ENCODE measurements at regions not wholly inside any gene's neighbourhood (a gene's known extent, or its start where the extent isn't known, plus 50 kb on each side); places are given as distances from the start of the nearest gene placed in this dataset.
"Not testable (repeated sequence)": the region's sequence is repeated elsewhere in the genome, so short reads cannot be mapped to it uniquely, and the experiment has no call there.

GRCh38 chr3:198096015-198096414, 136.0 kb downstream of the LMLN start:
- no peaks in the 10 kb centered on the region for H3K4me1 Mint-ChIP-seq
- TF ChIP-seq CTCF (IDR thresholded peaks at IDR 0.05; ENCODE audit: unreplicated experiment in 3 of 3): no peak
- H3K27me3 Mint-ChIP-seq (ENCODE audit: low read depth): peaks cover 53% of the 10 kb centered on the region
- H3K4me3 Mint-ChIP-seq: no peak overlapping the region
- no peak overlapping the region for H3K27ac Mint-ChIP-seq
- H3K9me3 Mint-ChIP-seq: no peaks in the 10 kb centered on the region
- H3K36me3 Mint-ChIP-seq (ENCODE audit: low read depth): no peaks in the 10 kb centered on the region

GRCh38 chr3:198097048-198097447, 137.0 kb downstream of the LMLN start:
- H3K9me3 Mint-ChIP-seq: no peaks in the 10 kb centered on the region
- no peak overlapping the region for H3K27ac Mint-ChIP-seq
- H3K36me3 Mint-ChIP-seq (ENCODE audit: low read depth): no peaks in the 10 kb centered on the region
- H3K4me1 Mint-ChIP-seq: no peaks in the 10 kb centered on the region
- TF ChIP-seq CTCF (IDR thresholded peaks at IDR 0.05; ENCODE audit: unreplicated experiment in 3 of 3): no peak
- peaks cover 52% of the 10 kb centered on the region for H3K27me3 Mint-ChIP-seq (ENCODE audit: low read depth)
- H3K4me3 Mint-ChIP-seq: no peak overlapping the region

GRCh38 chr3:198098661-198099081, 138.7 kb downstream of the LMLN start:
- not testable (repeated sequence) for H3K36me3 Mint-ChIP-seq (ENCODE audit: low read depth); H3K4me3 Mint-ChIP-seq; H3K27ac Mint-ChIP-seq; H3K4me1 Mint-ChIP-seq; H3K9me3 Mint-ChIP-seq
- H3K27me3 Mint-ChIP-seq (ENCODE audit: low read depth): peaks cover 36% of the 10 kb centered on the region

GRCh38 chr3:198103070-198103469, 143.1 kb downstream of the LMLN start:
- Mint-ChIP-seq H3K27me3 (ENCODE audit: low read depth) (peaks cover 19% of the 10 kb centered on the region), H3K4me1 (peaks cover 10% of the 10 kb centered on the region)
- H3K4me3 Mint-ChIP-seq; H3K9me3 Mint-ChIP-seq; H3K36me3 Mint-ChIP-seq (ENCODE audit: low read depth); H3K27ac Mint-ChIP-seq: not testable (repeated sequence)

GRCh38 chr3:198106265-198106664, 146.2 kb downstream of the LMLN start:
- TF ChIP-seq CTCF (IDR thresholded peaks at IDR 0.05; ENCODE audit: unreplicated experiment in 3 of 3): no peak
- Mint-ChIP-seq H3K27me3 (ENCODE audit: low read depth) (peaks cover 44% of the 10 kb centered on the region), H3K27ac (no peak overlapping the region), H3K9me3 (peaks cover 2% of the 10 kb centered on the region), H3K4me3 (no peak overlapping the region), H3K4me1 (peaks cover 10% of the 10 kb centered on the region), H3K36me3 (ENCODE audit: low read depth) (no peaks in the 10 kb centered on the region)

- Mint-ChIP-seq H3K4me3 (no peak overlapping the region), H3K9me3 (peaks cover 2% of the 10 kb centered on the region), H3K27me3 (ENCODE audit: low read depth) (peaks cover 62% of the 10 kb centered on the region), H3K27ac (peak overlapping the region in 1 of 3 experiments; percentile 31), H3K4me1 (peaks cover 10% of the 10 kb centered on the region), H3K36me3 (ENCODE audit: low read depth) (no peaks in the 10 kb centered on the region)
- TF ChIP-seq CTCF (IDR thresholded peaks at IDR 0.05; ENCODE audit: unreplicated experiment in 3 of 3): no peak
These were observed 148.1 kb downstream of the LMLN start for GRCh38 chr3:198107840-198108734.

GRCh38 chr3:198109883-198110282, 149.9 kb downstream of the LMLN start:
- no peaks in the 10 kb centered on the region for H3K36me3 Mint-ChIP-seq (ENCODE audit: low read depth)

More at GRCh38 chr3:198109883-198110282, 149.9 kb downstream of the LMLN start:
- Mint-ChIP-seq H3K9me3 (peaks cover 2% of the 10 kb centered on the region), H3K4me3 (no peak overlapping the region), H3K27me3 (ENCODE audit: low read depth) (peaks cover 80% of the 10 kb centered on the region), H3K27ac (no peak overlapping the region), H3K4me1 (peaks cover 10% of the 10 kb centered on the region)
- TF ChIP-seq CTCF (IDR thresholded peaks at IDR 0.05; ENCODE audit: unreplicated experiment in 3 of 3): no peak
